Activated CD4-positive, alpha-beta T cell treated with anti-CD3 and anti-CD28 coated beads, Interleukin-2, amount 50 U/mL, for 1 hour (primary cell): ENCODE measurements at regions not wholly inside any gene's neighbourhood (a gene's known extent, or its start where the extent isn't known, plus 50 kb on each side); places are given as distances from the start of the nearest gene placed in this dataset.

Experiments
- DNase-seq: peaks from one replicate; pipeline ENCODE4 v3.0.0-alpha.2; 2020

GRCh38 chr16:51408357-51408756 lies 257.3 kb upstream of the SALL1 start:
- DNase-seq, result no peak

DNA sequence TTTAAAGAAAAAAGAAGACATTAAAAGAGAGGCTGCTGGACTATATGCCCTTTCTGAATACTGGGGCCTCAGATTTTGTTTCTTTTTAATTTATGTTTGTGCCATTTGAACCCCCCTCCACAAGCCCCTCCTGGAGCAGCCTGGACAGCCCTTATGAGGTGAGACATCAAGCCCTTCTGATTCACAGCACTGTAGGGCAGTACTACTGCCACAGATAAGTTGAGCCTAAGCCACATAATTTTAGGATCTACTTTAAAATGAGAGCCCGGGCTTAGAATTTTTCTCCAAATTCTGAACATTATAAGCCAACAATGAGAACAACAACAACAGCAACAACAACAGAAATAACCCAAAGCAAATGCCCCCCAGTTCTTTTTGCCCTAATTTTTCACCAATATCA lies 256.9 kb upstream of the SALL1 start:
- no peak for DNase-seq

DNA sequence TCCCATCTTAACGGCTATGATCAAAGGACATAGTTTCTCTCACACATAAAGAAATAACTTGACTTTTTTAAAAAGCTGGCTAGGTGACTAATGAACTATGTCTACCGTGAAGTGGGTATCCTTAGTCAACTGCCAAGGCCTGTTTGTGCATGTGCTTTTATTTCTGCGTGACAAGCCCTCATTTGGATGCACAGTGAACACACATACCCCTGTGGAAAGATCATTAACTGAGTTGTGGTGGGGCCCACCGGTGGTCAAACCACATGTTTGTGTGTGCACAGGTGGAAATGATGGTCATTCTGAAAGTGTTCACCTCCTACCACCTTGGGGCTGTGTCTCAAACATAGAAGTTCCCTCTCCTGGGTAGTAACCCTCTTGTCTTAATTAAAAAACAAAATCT lies 256.1 kb upstream of the SALL1 start:
- DNase-seq, result no peak

DNA sequence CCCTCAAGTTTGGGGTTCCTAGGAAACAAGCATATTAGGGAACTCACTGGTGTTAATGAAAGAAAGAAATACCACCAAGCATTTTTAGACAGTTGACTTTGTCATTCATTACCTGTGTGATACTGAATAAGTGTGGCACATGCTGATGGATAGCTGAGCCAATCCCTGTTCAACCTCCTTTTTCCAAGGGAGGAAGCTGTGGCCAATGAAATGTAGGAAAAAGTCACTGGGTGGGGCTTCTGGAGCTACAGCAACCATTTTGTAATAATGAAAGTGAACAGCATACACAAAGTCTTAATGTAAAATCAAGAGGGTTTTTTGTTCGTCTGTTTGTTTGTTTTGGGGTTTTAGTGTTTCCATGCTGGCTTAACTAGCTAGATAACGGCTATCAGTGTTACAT lies 254.3 kb upstream of the SALL1 start:
- no peak for DNase-seq

GRCh38 chr16:51404386-51404785 lies 253.3 kb upstream of the SALL1 start:
- no peak for DNase-seq

DNA sequence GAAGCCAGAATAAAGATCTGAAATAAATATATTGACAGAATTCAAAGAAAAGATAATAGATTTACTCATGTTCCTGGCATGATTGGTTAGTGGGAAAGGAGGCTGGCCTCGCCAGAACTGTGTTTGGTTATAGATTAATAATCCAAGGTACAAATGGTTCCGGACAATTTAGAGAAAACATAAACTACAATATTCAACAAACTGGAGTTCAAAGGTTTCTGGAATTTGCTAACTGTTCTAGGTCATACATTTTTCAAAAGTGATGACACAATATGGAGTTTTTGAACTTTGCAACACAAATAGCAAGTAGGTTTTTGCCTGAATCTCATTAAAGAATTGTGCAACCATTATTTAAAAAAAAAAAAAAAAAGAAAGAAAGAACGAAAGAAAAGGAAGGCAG lies 251.7 kb upstream of the SALL1 start:
- DNase-seq, result no peak

- DNase-seq, result no peak
Observed at GRCh38 chr16:51402298-51402697, 251.2 kb upstream of the SALL1 start.

- no peak for DNase-seq
Observed at GRCh38 chr16:51401673-51402072, 250.6 kb upstream of the SALL1 start.

DNA sequence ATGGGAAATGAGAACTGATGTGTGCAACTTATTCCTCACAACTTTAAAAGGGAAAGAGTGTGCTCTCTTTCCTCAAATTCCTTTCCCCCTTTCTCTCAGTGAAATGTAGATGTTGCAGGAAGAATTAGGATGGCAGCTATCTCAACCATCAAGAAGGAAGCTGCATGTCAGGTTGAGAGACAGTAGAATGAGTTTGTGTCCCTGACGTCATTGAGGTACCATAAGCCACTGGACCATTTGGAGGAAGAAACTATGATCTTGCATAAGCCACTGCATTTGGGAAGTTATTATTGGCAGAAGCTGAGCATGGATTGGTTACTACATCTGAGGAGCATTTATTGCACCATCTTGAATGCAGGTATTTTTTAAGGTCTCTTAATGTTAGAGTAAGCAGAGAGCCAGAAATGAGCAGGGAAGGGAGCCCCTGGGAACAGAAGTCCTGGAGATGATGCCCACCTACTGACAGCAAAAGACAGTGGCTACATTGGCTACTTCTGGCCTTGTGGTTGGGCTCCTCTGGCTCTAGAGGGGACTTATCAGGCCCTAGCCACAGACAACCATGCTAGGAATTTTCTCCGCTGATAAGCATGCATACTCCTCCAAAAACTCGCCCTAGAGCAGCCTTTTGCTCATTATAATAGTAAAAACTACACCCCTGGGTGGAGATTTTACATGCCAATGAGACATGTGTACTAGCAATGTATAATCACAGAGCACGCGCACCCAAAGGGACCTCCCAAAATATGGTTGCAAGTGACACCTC lies 249.0 kb upstream of the SALL1 start:
- no peak for DNase-seq

GRCh38 chr16:51394421-51394820 lies 243.4 kb upstream of the SALL1 start:
- no peak for DNase-seq

GRCh38 chr16:51393381-51394005 lies 242.4 kb upstream of the SALL1 start:
- no peak for DNase-seq

GRCh38 chr16:51392521-51393187 lies 241.6 kb upstream of the SALL1 start:
- DNase-seq, result no peak

- no peak for DNase-seq
Observed at GRCh38 chr16:51391798-51392511, 240.9 kb upstream of the SALL1 start.

DNA sequence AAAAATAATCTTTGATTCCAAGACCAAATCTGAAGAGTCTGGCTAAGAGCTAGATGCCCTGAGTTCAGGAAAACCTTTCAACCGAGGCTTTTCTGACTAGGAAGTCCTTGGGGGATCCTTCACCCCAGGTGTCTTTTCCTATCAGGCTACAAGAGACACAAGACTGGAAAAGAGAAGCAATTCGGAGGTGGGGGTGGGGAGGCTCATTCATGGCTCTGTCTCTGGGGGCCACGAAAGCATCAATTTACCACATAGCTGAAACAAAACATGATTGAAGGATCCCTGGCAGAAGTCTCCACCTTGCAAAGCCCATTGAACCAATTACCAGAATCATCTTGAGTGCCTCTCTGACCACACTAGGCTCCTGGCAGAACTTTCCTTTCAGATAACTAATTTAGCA lies 239.8 kb upstream of the SALL1 start:
- no peak for DNase-seq

GRCh38 chr16:51389881-51390280 lies 238.8 kb upstream of the SALL1 start:
- DNase-seq, result no peak

- DNase-seq, result no peak
Observed at GRCh38 chr16:51388516-51388951, 237.5 kb upstream of the SALL1 start.

GRCh38 chr16:51383909-51384308 lies 232.8 kb upstream of the SALL1 start:
- no peak for DNase-seq

DNA sequence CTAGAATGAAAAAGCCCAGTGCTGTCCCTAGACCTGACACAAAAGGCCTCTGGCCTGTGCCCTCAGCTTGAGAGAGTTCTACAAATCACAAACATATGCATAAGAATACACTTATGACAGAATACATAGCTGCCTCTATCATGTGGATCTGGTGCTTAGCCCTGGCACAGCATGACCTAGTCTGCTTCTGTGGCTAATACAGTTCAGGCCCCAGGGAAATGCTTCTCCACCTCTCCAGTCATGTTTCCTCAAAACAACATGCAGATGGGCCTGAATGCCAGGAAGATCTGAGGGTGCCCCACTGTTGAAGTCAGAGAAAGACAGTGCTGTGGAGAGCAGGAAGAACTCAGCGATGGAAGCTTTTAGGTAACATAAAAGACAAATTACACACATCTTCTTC lies 231.9 kb upstream of the SALL1 start:
- DNase-seq, result no peak

GRCh38 chr16:51382211-51382610 lies 231.1 kb upstream of the SALL1 start:
- no peak for DNase-seq

- no peak for DNase-seq
Observed at GRCh38 chr16:51376080-51376479, 225.0 kb upstream of the SALL1 start.

GRCh38 chr16:51374790-51375189 lies 223.7 kb upstream of the SALL1 start:
- DNase-seq, result no peak

DNA sequence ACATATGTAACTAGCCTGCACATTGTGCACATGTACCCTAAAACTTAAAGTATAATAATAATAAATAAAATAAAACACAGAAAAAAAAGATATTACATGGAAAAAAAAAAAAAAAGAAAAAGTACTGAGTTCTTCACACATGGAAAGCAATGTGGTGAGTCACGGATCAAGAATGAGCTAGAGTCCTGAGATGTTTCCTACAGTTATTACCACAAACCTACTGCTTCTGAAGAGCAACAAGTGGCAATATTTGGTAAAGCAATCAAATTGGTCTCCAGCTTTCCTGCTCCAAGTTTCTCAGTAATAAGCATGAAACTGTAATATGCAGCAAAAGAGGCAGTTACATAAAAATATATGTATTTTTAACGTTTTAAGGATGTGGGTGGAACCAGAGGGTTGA lies 223.3 kb upstream of the SALL1 start:
- no peak for DNase-seq

- DNase-seq, result no peak
Observed at GRCh38 chr16:51365715-51366114, 214.6 kb upstream of the SALL1 start.
